Liver (tissue), 1 donor: ENCODE measurements at regions not wholly inside any gene's neighbourhood (a gene's known extent, or its start where the extent isn't known, plus 50 kb on each side); places are given as distances from the start of the nearest gene placed in this dataset. TPM values are rescaled to one million over a fixed set of nuclear protein-coding genes. Genes with fewer than 3 reads are reported as not detected.

ENCODE experiments used
- small RNA-seq: library from RNA; depleted of rRNA; stranded (forward); fragments of <200 nt; gene quantifications from one replicate; pipeline ENCODE3, GENCODE V24; 2014

Small RNAs in the stretch of these regions (small RNA-seq; reads per million reads assigned to genes)
- not detected for gene AL355309.1
